DND-41 (cell line): ENCODE measurements at regions not wholly inside any gene's neighbourhood (a gene's known extent, or its start where the extent isn't known, plus 50 kb on each side); places are given as distances from the start of the nearest gene placed in this dataset.

Experiments
- ATAC-seq: fragments of 200-7000 bp; cut with Tn5 transposase; 3 replicates; pipeline ENCODE4 v1.9.1; 2021; ENCODE audit warnings: low read depth; ENCODE audit not compliant: insufficient read depth
- DNase-seq: peaks from one replicate; pipeline ENCODE4 v3.0.0-alpha.2; 2020
- H2AFZ ChIP-seq: 2 replicates; pipeline ENCODE4 v1.6.0; 2012; ENCODE audit warnings: low read depth, low read length
- H3K27ac ChIP-seq: 2 replicates; pipeline ENCODE4 v1.5.1; 2012; ENCODE audit warnings: low read length, inconsistent platforms
- H3K27me3 ChIP-seq: fragments of 200-600 bp; sonication (generic); 2 replicates; pipeline ENCODE4 v1.6.0; 2012; ENCODE audit warnings: low read length, mild to moderate bottlenecking, inconsistent platforms; ENCODE audit not compliant: insufficient read depth, poor library complexity
- H3K36me3 ChIP-seq: 2 replicates; pipeline ENCODE4 v1.5.1; 2012; ENCODE audit warnings: low read length, inconsistent platforms; ENCODE audit not compliant: insufficient read depth
- H3K4me1 ChIP-seq: 2 replicates; pipeline ENCODE4 v1.5.1; 2012; ENCODE audit warnings: mild to moderate bottlenecking, low read length; ENCODE audit not compliant: insufficient read depth
- H3K4me2 ChIP-seq: 2 replicates; pipeline ENCODE4 v1.6.0; 2012; ENCODE audit warnings: mild to moderate bottlenecking, moderate library complexity, low read length, inconsistent platforms; ENCODE audit not compliant: insufficient read depth
- H3K4me3 ChIP-seq, 2 experiments: fragments of 200-600 bp in 1 of 2; shearing (Covaris generic) in 1 of 2; 2 replicates each; pipeline ENCODE4 v1.5.1; 2012 to 2016; ENCODE audit warnings: inconsistent platforms in 2 of 2, low read length in 2 of 2, mild to moderate bottlenecking in 2 of 2, low read depth in 1 of 2, moderate library complexity in 1 of 2
- H3K79me2 ChIP-seq: 2 replicates; pipeline ENCODE4 v1.6.0; 2012; ENCODE audit warnings: low read length, inconsistent platforms; ENCODE audit not compliant: insufficient read depth
- H3K9ac ChIP-seq: 2 replicates; pipeline ENCODE4 v1.6.0; 2012; ENCODE audit warnings: low read depth, mild to moderate bottlenecking, inconsistent platforms, low read length, moderate library complexity
- H3K9me3 ChIP-seq: 2 replicates; pipeline ENCODE4 v1.5.1; 2012; ENCODE audit warnings: low read length, moderate library complexity, mild to moderate bottlenecking, inconsistent platforms; ENCODE audit not compliant: insufficient read depth, severe bottlenecking
- H4K20me1 ChIP-seq: 2 replicates; pipeline ENCODE4 v1.6.0; 2012; ENCODE audit warnings: low read length; ENCODE audit not compliant: insufficient read depth
- CTCF ChIP-seq: IDR thresholded peaks from 2 replicates; pipeline ENCODE4 v1.5.1; 2012; ENCODE audit warnings: borderline replicate concordance, low read length, moderate library complexity, mild to moderate bottlenecking; ENCODE audit not compliant: poor library complexity, severe bottlenecking; ENCODE audit errors: extremely low read depth
- EZH2 ChIP-seq: IDR thresholded peaks from 3 replicates; pipeline ENCODE4 v1.6.1; 2012; ENCODE audit warnings: borderline replicate concordance, low read depth, mild to moderate bottlenecking, moderate library complexity, low read length, inconsistent platforms; ENCODE audit not compliant: severe bottlenecking

- Histone ChIP-seq H3K9ac (no peak overlapping the region), H3K36me3 (no peaks in the 10 kb centered on the region), H3K9me3 (no peaks in the 10 kb centered on the region), H3K27me3 (no peaks in the 10 kb centered on the region), H3K79me2 (no peaks in the 10 kb centered on the region), H3K4me2 (no peak overlapping the region), H2AFZ (no peak overlapping the region), H3K4me1 (no peaks in the 10 kb centered on the region), H3K27ac (no peak overlapping the region), H3K4me3 (no peak overlapping the region), H4K20me1 (no peaks in the 10 kb centered on the region)
- no peak for ATAC-seq
- DNase-seq, result no peak
- TF ChIP-seq EZH2 (no peak), CTCF (no peak)
Observed at GRCh38 chr11:30155428-30155827, 75.4 kb upstream of the FSHB start.

- TF ChIP-seq EZH2 (no peak), CTCF (no peak)
Observed at GRCh38 chr11:30159546-30159945, 71.3 kb upstream of the FSHB start.

GRCh38 chr11:30165652-30166051, 65.2 kb upstream of the FSHB start:
- Histone ChIP-seq H4K20me1 (no peaks in the 10 kb centered on the region), H3K4me2 (no peak overlapping the region), H3K27ac (no peak overlapping the region), H3K9me3 (no peaks in the 10 kb centered on the region), H2AFZ (no peak overlapping the region), H3K9ac (no peak overlapping the region), H3K4me3 (no peak overlapping the region), H3K79me2 (no peaks in the 10 kb centered on the region), H3K36me3 (no peaks in the 10 kb centered on the region), H3K27me3 (no peaks in the 10 kb centered on the region), H3K4me1 (no peaks in the 10 kb centered on the region)
- ATAC-seq, result no peak
- DNase-seq, result no peak
- no peak for TF ChIP-seq EZH2

More at GRCh38 chr11:30159546-30159945, 71.3 kb upstream of the FSHB start:
- no peak overlapping the region for H3K4me2 ChIP-seq
- no peak overlapping the region for H3K9ac ChIP-seq
- ATAC-seq (no peak), DNase-seq (no peak)
- H4K20me1 ChIP-seq, result no peaks in the 10 kb centered on the region
- no peaks in the 10 kb centered on the region for H3K9me3 ChIP-seq
- no peaks in the 10 kb centered on the region for H3K36me3 ChIP-seq
- H3K4me1 ChIP-seq, result no peaks in the 10 kb centered on the region
- no peaks in the 10 kb centered on the region for H3K27me3 ChIP-seq
- H2AFZ ChIP-seq, result no peak overlapping the region
- no peaks in the 10 kb centered on the region for H3K79me2 ChIP-seq
- no peak overlapping the region for H3K27ac ChIP-seq
- no peak overlapping the region for H3K4me3 ChIP-seq

GRCh38 chr11:30171661-30172060, 59.2 kb upstream of the FSHB start:
- no peak overlapping the region for H3K9ac ChIP-seq
- no peak overlapping the region for H2AFZ ChIP-seq
- H3K79me2 ChIP-seq, result no peaks in the 10 kb centered on the region
- no peak for ATAC-seq
- peaks cover 2% of the 10 kb centered on the region for H3K9me3 ChIP-seq
- no peaks in the 10 kb centered on the region for H3K36me3 ChIP-seq
- no peaks in the 10 kb centered on the region for H4K20me1 ChIP-seq
- H3K4me1 ChIP-seq, result no peaks in the 10 kb centered on the region
- DNase-seq, result no peak
- H3K27me3 ChIP-seq, result no peaks in the 10 kb centered on the region
- H3K4me2 ChIP-seq, result no peak overlapping the region
- TF ChIP-seq CTCF (no peak), EZH2 (no peak)
- H3K4me3 ChIP-seq, result no peak overlapping the region
- no peak overlapping the region for H3K27ac ChIP-seq
